HG03354 (cell line): ENCODE measurements at regions not wholly inside any gene's neighbourhood (a gene's known extent, or its start where the extent isn't known, plus 50 kb on each side); places are given as distances from the start of the nearest gene placed in this dataset.

Experiments used
- ATAC-seq: cut with Tn5 transposase; IDR thresholded peaks from one replicate; pipeline ENCODE4 v1.9.1; 2021; ENCODE audit warnings: mild to moderate bottlenecking; ENCODE audit not compliant: unreplicated experiment, poor library complexity, severe bottlenecking

DNA sequence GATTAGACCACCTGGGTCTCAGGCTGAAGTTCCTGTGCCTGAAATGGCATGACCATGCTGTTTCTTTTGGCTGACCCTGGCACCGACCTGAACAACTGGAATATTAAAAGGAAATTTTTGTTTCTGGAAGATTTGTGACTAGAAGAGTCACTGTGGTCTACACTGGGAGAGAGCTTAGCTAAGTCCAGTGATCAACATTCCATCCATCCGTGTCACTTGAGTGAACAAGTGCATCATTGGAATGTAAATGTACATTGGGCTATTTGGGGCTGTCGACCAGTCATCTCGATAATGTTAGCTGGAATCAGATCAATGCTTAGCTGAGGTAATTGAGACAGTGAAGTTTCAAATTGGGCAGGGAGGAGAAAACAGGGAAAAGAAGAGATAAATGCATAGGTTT lies 95.4 kb upstream of the CCDC85A start:
- no peak for ATAC-seq

DNA sequence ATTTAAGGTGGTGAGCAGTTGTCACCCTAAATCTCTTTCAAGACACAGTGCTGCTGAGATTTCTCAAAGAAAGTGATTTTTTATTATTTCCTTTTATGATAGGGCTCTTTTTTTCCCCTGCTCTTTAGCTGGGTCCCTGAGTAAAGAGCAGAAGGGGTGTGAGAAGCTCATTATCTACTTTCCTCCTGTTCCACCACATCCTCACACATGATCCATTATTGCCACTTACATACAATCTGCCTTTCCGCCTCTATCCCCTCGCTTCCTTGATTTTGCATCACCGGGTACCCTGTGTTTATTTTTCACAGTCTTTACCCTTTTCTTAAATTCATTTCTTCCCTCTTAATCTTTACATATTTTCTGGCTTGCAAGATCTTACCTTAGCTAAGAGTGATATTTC lies 93.9 kb upstream of the CCDC85A start:
- no peak for ATAC-seq

DNA sequence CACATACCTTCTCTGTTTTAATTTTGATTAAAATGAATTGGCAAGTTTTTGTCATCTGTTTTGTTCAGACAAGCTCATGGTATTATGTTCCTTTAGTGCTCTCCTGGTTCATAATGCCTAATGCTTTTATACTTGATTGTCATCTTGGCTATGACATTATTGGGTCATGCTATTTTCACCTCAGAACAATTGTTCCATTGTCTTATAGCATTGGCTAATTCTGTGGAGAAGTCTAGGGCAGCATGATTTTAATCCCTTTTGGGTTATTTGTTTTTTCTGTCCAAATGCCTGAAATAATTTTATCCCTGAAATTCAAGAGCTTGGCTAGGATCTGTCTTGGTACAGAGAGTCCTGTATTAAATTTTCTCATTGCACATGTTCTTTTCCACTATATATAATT lies 83.8 kb upstream of the CCDC85A start:
- no peak for ATAC-seq

GRCh38 chr2:56100791-56101312 lies 82.9 kb upstream of the CCDC85A start:
- no peak for ATAC-seq

- no peak for ATAC-seq
Measured at GRCh38 chr2:56102098-56102497, 81.7 kb upstream of the CCDC85A start.

GRCh38 chr2:56102866-56103265 lies 80.9 kb upstream of the CCDC85A start:
- ATAC-seq: no peak

DNA sequence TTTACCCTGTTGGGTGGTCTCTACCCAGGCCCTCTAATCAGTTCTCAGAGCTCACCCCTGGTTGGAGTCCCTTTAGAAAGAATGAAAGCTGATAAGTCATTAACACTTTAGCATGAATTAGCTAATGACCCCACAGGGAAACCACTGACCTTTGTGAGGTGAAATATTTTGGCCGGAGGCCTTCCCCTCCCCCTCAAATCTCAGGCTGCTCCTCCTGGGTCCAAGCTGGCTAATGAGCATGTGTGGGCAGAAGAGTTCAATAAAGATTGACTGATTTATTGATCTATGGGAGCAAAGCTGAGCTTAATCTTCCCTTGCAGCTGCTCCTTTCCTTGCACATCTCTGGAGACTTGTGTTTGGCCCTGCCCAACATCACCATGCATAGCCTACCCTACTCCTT lies 78.8 kb upstream of the CCDC85A start:
- ATAC-seq: no peak

DNA sequence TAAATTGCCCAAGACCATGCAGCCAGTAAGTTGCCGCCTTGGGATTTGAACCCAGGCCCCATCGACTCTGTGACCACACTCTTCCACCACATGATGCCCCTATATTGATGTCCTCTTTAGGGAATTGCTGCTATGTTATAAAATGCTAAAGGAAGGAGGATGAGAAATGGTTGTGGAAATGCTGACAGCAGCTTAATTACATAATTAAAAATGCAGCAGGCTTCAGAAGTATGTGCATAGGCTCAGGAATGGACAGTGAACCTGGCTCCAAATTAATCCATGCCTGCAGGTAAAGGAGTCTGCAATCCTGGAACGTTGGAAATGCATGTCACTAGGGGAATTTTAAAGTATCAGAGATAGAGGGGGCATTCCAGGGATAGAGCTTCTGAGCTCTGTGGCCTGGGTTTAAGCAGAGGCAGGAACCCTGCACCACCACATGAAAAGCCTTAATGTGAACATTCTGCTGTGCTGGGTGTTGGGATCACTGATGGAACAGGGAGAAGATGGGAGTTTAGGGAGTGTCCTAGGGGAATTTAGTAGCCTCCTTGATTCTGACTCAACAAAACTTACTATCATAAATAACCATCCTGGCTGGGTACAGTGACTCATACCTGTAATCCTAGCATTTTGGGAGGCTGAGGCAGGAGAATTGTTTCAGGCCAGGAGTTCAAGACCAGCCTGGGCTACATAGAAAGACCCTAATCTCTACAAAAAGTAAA lies 76.1 kb upstream of the CCDC85A start:
- no peak for ATAC-seq

GRCh38 chr2:56108806-56109205 lies 75.0 kb upstream of the CCDC85A start:
- no peak for ATAC-seq

GRCh38 chr2:56109994-56110393 lies 73.8 kb upstream of the CCDC85A start:
- no peak for ATAC-seq

GRCh38 chr2:56113382-56113975 lies 70.3 kb upstream of the CCDC85A start:
- no peak for ATAC-seq

DNA sequence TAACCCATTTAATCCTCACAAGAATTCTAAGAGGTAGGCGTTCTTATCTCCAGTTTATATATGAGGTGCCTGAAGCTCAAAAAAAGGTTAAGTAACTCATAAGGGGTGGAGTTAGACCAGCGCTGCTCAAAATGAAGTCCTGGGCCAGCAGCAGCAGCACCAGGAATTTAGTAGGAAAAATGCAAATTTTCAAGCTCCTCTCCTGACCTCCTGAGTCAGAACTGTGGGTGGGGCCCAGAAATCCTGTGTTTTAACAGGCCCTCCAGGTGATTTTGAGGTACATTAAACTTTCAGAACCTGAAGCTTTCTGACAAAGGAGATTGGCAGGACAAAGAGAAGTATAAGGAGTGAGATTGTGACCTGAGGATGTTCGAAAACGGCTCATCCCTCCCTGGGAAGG lies 66.0 kb upstream of the CCDC85A start:
- ATAC-seq: no peak

GRCh38 chr2:56118474-56118873 lies 65.3 kb upstream of the CCDC85A start:
- no peak for ATAC-seq

DNA sequence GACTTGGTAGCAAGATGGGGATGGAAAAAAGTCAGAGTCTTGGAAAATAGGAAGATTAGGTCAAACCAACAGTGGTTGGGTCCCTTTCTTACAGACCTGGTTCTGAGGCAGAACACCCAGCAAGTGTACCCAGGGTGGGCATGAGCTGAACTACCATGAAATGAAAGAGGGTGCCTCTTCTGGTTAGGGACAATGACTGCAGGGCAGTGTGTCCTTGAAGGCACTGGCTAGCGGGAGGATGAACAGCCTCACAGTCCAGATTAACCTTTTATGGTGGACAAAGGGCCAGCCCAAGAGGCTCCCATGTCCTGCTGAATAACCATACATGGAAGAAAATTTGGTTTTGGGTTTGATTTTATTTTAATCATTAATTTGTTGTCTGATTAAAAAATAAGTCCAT lies 61.8 kb upstream of the CCDC85A start:
- no peak for ATAC-seq

DNA sequence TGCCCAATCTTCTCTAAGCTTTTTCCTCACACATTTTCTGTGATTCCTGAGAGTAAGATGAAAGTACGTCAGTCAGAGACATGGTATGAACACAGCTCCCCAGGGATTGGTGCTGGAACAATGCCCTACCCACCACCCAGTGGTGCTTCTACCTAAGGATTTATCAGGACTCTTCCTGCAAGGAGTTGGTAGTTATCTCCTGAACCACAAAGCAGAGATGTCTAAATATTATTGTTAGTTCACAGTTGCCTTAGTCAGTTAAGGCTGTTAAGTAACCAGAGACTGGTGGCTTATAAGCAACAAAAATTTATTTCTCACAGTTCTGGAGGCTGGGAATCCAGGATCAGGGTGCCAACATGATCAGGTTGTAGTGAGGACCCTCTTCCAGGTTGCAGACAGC lies 60.3 kb upstream of the CCDC85A start:
- no peak for ATAC-seq

- ATAC-seq: no peak
Measured at GRCh38 chr2:56127010-56127409, 56.8 kb upstream of the CCDC85A start.

GRCh38 chr2:56127463-56128152 lies 56.2 kb upstream of the CCDC85A start:
- no peak for ATAC-seq

DNA sequence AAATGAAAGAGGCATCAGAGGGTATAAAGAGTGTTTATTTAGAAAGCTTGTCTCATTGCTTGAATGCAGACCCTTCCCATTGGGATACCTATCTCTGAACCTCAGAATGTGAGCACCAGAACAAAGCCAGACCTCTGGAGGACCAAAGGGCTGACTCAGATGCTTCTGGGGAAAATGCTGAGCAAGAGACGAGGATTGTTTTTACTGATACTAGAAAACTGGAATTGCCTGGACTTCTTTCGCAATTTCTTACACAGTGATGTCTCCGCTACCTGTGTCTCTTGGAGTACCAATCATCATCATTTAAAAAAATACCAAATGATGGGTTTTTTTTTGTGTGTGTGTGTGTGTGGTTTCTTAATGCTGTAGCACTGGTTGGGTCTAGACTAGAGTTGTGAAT lies 55.6 kb upstream of the CCDC85A start:
- ATAC-seq: no peak

DNA sequence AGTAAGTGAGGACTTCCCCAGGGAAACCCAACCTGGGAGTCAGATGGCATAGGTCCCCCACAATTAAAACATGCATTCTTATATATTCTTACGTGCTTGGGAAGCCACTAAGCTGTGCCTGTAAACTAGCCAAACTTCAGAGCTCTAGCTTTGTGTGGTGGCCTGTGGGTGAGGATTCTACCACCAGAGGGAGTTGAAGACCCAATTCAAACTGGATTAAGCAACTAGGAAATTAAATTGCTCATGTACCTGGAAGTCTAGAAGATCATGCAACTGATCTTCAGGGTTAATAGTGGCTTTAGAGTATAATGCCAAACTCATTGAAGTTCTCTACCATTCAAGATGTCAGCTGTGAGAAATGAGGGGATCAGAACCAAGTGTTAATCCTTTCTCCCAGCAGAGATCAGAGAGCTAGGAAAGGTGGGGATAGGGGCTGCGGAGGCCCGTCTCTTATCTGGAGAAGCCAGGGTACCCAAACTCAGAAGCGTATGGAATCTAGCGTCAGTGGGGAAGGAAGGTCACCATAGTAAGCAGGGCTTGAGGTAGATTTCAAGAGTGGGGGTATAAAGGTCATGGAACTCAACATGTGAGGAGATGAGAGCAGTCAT lies 53.2 kb upstream of the CCDC85A start:
- ATAC-seq: no peak

DNA sequence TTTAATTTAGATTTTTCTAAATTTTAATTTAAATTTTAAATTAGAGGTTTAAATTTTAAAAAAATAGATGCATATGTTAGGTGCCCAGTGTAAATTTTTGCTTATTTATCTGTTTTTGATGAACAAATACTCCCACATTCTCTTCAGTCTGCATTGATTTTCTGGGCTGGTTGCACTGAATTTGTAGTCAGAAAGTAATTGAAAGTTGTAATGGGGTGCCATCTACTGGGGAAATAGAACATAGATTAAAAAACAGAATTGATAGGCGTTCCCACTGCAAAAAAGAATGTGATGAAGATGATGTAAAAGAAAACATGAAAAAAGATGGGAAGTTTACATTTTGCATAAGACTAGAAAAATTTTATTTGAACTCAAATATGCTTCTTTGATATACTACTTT lies 51.7 kb upstream of the CCDC85A start:
- ATAC-seq: no peak

DNA sequence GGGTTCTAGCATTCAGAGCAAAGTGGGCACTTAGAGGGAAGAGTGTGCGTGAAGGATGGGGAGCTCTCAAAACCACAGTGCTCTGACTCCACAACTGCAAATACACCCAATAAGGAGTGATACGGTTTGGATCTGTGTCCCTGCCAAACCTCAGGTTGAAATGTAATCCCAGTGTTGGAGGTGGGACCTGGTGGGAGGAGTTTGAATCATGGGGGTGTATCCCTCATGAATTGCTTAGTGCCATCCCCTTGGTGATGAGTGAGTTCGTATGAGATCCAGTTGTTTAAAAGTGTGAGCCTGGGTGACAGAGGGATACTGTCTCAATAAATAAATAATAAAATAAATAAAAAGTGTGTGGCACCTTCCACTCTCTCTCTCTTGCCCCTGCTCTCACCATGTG lies 50.3 kb upstream of the CCDC85A start:
- ATAC-seq: no peak
